ENCODE measurements at regions not wholly inside any gene's neighbourhood (a gene's known extent, or its start where the extent isn't known, plus 50 kb on each side); places are given as distances from the start of the nearest gene placed in this dataset.

GRCh38 chr10:124210263-124210662 lies 116.9 kb upstream of the CHST15 start:
- 36 to 67% methylated on average over 1 of the region's 1 CpG for WGBS, 2 donors
- no peak for TF ChIP-seq CTCF (IDR thresholded peaks at IDR 0.05)
- ATAC-seq (no peak), FAIRE-seq (no peak), DNase-seq (no peak)
- no peaks in the 10 kb centered on the region for H3K9me3 ChIP-seq
- intact Hi-C loops (cut with DNase I): no loop called here
- no peak overlapping the region for H3K4me3 ChIP-seq
- no peaks in the 10 kb centered on the region for H3K27me3 ChIP-seq
- H3K27ac ChIP-seq: no peak overlapping the region
- no peaks in the 10 kb centered on the region for H3K36me3 ChIP-seq
- no peaks in the 10 kb centered on the region for H3K4me1 ChIP-seq

- Histone ChIP-seq H3K36me3 (no peaks in the 10 kb centered on the region), H3K27me3 (no peaks in the 10 kb centered on the region), H3K27ac (no peak overlapping the region), H3K9me3 (no peaks in the 10 kb centered on the region), H3K4me3 (no peak overlapping the region), H3K4me1 (no peaks in the 10 kb centered on the region)
- ATAC-seq: no peak
- intact Hi-C loops (cut with DNase I): no loop called here
- no peak for DNase-seq
- FAIRE-seq: no peak
- WGBS, 2 donors: 59 to 77% methylated on average over 5 of the region's 5 CpGs
- no peak for TF ChIP-seq CTCF (IDR thresholded peaks at IDR 0.05)
Observed at GRCh38 chr10:124207391-124207790, 114.0 kb upstream of the CHST15 start.

- 63 to 66% methylated on average over 4 of the region's 4 CpGs for WGBS, 2 donors
- Histone ChIP-seq H3K4me3 (no peak overlapping the region), H3K27me3 (no peaks in the 10 kb centered on the region), H3K36me3 (no peaks in the 10 kb centered on the region), H3K4me1 (no peaks in the 10 kb centered on the region), H3K9me3 (no peaks in the 10 kb centered on the region), H3K27ac (no peak overlapping the region)
- TF ChIP-seq CTCF (IDR thresholded peaks at IDR 0.05): no peak
- FAIRE-seq: no peak
- no peak for DNase-seq
- intact Hi-C loops (cut with DNase I): no loop called here
- ATAC-seq: no peak
Observed at GRCh38 chr10:124206616-124207015, 113.2 kb upstream of the CHST15 start.

- no peak overlapping the region for H3K4me3 ChIP-seq
- DNase-seq: no peak
- intact Hi-C loops (cut with DNase I): no loop called here
- no peaks in the 10 kb centered on the region for H3K9me3 ChIP-seq
- whole genome bisulfite sequencing, 2 donors: 69 to 71% methylated on average over 1 of the region's 1 CpG
- H3K36me3 ChIP-seq: no peaks in the 10 kb centered on the region
- no peaks in the 10 kb centered on the region for H3K27me3 ChIP-seq
- no peak for FAIRE-seq
- ATAC-seq: no peak
- H3K4me1 ChIP-seq: no peaks in the 10 kb centered on the region
- no peak overlapping the region for H3K27ac ChIP-seq
- TF ChIP-seq CTCF (IDR thresholded peaks at IDR 0.05): no peak
Observed at GRCh38 chr10:124205432-124205831, 112.0 kb upstream of the CHST15 start.

- Histone ChIP-seq H3K36me3 (no peaks in the 10 kb centered on the region), H3K4me1 (no peaks in the 10 kb centered on the region), H3K4me3 (no peak overlapping the region), H3K27me3 (no peaks in the 10 kb centered on the region), H3K9me3 (no peaks in the 10 kb centered on the region), H3K27ac (no peak overlapping the region)
- FAIRE-seq: no peak
- intact Hi-C loops (cut with DNase I): no loop called here
- WGBS, 2 donors: 81 to 83% methylated on average over 3 of the region's 3 CpGs
- no peak for DNase-seq
- ATAC-seq: no peak
- TF ChIP-seq CTCF (IDR thresholded peaks at IDR 0.05): no peak
Observed at GRCh38 chr10:124204726-124205125, 111.3 kb upstream of the CHST15 start.
